Dendritic cell treated with granulocyte-macrophage colony-stimulating factor and Interleukin-4, amounts not matched to agents 40 ng/mL and 50 ng/mL, for 4 days (primary cell): ENCODE measurements at regions not wholly inside any gene's neighbourhood (a gene's known extent, or its start where the extent isn't known, plus 50 kb on each side); places are given as distances from the start of the nearest gene placed in this dataset.

Experiments
- H3K27ac Mint-ChIP-seq: one replicate; pipeline ENCODE4 v1.8.0; 2022; ENCODE audit warnings: mild to moderate bottlenecking, mixed read lengths
- H3K27me3 Mint-ChIP-seq: one replicate; pipeline ENCODE4 v1.8.0; 2022; ENCODE audit warnings: mild to moderate bottlenecking, mixed read lengths
- H3K36me3 Mint-ChIP-seq: one replicate; pipeline ENCODE4 v1.8.0; 2022; ENCODE audit warnings: low read depth, mixed read lengths
- H3K4me1 Mint-ChIP-seq: one replicate; pipeline ENCODE4 v1.8.0; 2022; ENCODE audit warnings: low read depth, mixed read lengths
- H3K4me3 Mint-ChIP-seq: one replicate; pipeline ENCODE4 v1.8.0; 2022; ENCODE audit warnings: mild to moderate bottlenecking, moderate library complexity, mixed read lengths
- H3K9me3 Mint-ChIP-seq: one replicate; pipeline ENCODE4 v1.8.0; 2022; ENCODE audit warnings: mixed read lengths
- intact Hi-C: fragments of 100-400 bp; cut with micrococcal nuclease; formaldehyde crosslinking; loops from one replicate; pipeline ENCODE4 v1.15.0; 2022

DNA sequence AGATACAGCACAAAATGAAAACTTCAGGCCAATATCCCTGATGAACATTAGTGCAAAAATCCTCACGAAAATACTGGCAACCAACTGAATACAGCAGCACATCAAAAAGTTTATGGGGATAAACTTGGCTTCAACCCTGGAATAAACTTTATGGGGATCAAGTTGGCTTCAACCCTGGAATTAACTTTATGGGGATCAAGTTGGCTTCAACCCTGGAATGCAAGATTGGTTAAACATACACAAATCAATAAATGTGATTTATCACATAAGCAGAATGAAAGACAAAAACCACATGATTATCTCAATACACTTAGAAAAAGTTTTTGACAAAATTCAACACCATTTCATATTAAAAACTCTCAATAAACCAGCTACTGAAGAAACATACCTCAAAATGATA lies 213.7 kb upstream of the DMRTA1 start:
- H3K4me3 Mint-ChIP-seq = no peak overlapping the region
- H3K4me1 Mint-ChIP-seq = no peaks in the 10 kb centered on the region
- no peak overlapping the region for H3K27ac Mint-ChIP-seq
- peaks cover 21% of the 10 kb centered on the region for H3K9me3 Mint-ChIP-seq
- intact Hi-C loops = no loop called here
- H3K27me3 Mint-ChIP-seq = peaks cover 41% of the 10 kb centered on the region
- no peaks in the 10 kb centered on the region for H3K36me3 Mint-ChIP-seq

DNA sequence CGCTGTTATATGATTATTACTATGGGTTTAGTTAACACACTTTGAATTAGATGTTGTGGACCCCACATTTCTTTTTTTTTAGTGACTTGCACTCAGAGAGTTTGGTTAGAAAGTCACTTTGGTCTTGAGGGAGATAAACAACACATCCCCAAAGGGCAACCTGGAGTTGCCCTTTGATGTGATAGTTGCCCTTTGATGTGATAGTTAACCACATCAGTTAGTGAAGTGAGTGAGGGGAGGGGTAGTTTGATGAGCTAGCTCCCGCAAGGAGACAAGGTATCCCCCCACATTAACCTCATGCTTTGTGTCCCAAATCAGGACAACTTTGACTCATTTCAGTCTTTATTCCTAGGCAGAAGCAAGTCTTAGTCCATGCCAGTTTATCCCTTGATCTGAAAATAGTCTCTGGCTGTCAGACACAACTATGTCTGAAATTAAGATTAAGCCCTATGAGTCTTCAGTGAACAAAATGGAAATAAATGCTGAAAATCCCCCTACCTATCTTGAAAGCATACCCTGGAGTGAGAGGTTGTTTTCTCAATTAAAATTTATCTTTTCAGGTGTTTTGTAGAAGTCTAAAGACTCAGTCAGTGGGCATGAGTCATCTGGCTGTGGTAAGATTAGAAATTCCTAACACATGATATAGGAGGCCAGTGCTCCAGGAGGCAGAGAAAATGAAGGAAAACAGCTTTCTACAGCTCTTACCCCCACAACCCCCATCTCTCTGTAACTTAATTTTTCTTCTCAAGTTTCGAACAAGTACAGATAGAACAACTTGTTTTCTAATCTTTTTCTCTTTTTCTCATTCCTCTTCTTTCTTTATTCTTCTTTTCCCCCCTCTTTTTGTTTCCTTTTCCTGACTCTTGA lies 208.9 kb upstream of the DMRTA1 start:
- peaks cover 29% of the 10 kb centered on the region for H3K4me1 Mint-ChIP-seq
- H3K27me3 Mint-ChIP-seq = peaks cover 24% of the 10 kb centered on the region
- H3K27ac Mint-ChIP-seq = no peak overlapping the region
- intact Hi-C loops = loop anchor here (2.0 kb wide), 1 partner anchor 425 kb away; no protein-coding TSS in a partner anchor
- H3K4me3 Mint-ChIP-seq = no peak overlapping the region
- no peaks in the 10 kb centered on the region for H3K9me3 Mint-ChIP-seq
- H3K36me3 Mint-ChIP-seq = no peaks in the 10 kb centered on the region

DNA sequence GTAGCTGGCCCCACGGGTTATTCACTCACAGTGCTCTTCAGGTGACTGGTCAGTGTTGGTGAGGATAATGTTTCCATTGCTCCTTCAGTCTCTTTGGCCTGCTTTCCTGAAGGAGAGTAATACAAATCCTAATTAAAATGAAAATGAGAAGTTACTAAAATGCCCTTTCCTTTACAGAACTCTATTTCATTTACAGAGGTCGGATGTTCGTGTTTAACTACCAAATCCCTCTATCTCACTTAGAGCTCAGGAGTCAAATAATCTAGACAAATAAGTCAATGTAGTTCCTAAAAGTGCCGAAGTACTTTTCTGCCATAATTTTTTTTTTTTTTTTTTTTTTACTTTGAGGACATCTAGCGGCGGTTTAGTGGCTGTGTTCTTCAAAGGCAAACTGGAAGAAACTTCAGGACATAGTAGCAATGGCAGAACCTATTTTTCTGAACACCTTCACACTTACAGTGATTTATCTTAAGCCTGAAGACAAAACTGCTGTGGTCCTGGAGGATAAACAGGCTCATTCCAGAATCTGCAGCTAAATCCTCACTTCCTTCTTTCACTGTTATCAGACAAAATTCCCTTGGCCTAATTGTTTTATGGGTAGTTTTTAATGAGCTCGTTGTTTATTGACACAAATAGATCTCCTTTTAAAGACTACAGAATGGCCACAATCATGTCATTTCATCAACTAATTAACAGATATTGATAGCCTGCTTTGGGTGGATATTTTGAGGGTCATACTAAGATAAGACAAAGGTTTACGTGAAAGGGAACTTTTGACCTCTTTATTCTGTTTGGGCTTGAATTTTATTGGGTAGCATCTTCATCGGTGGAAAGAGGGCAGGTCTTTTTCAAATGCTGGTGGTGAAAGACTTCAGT lies 207.6 kb upstream of the DMRTA1 start:
- H3K4me1 Mint-ChIP-seq = peaks cover 29% of the 10 kb centered on the region
- intact Hi-C loops = loop anchor here (2.0 kb wide), 1 partner anchor 426 kb away; no protein-coding TSS in a partner anchor
- peaks cover 13% of the 10 kb centered on the region for H3K27me3 Mint-ChIP-seq
- no peaks in the 10 kb centered on the region for H3K9me3 Mint-ChIP-seq
- no peaks in the 10 kb centered on the region for H3K36me3 Mint-ChIP-seq
- H3K4me3 Mint-ChIP-seq = no peak overlapping the region
- no peak overlapping the region for H3K27ac Mint-ChIP-seq

DNA sequence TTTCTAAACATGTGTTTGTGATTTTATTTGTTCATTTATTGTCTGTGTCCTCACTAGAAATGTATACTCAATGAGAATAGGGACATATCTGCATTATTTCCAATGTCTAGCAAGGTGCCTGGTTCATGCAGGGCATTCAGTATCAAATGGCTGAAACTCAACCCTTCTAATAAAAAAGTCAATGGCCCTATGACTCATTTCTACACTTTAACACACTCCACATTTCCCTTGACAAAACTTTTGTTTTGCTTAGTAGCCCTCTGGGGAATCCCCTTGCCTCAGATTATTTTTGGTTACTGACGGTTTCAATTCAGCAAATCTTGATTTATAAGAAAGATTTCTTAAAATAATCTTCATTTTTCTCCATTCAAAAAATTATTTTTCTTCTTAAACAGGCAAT lies 206.0 kb upstream of the DMRTA1 start:
- H3K27ac Mint-ChIP-seq = peak overlapping the region; percentile 17
- peaks cover 5% of the 10 kb centered on the region for H3K27me3 Mint-ChIP-seq
- intact Hi-C loops = loop anchor here (10.0 kb wide), 1 partner anchor 236 kb away; the partner anchor contains the start of gene CDKN2B
- H3K4me1 Mint-ChIP-seq = peaks cover 29% of the 10 kb centered on the region
- H3K4me3 Mint-ChIP-seq = no peak overlapping the region
- H3K36me3 Mint-ChIP-seq = no peaks in the 10 kb centered on the region
- H3K9me3 Mint-ChIP-seq = no peaks in the 10 kb centered on the region

DNA sequence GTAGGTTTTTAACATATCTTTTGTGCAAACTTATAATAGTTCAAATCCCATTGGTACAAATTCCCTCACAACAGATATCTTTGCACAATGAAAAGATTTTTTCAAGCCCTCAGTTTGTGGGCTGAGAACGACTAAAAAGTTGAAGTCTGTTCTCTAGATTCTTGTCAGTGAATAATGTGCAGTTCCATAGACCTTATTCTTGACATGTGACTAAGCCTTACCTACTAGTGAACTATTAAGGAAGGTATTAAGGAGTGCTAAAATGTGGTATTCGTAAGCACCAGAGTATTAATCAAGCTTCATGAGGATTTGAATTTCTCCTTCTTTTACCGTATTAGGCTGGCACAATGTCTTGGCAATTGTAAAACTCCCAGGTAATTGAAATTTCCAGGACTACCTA lies 205.6 kb upstream of the DMRTA1 start:
- peaks cover 5% of the 10 kb centered on the region for H3K27me3 Mint-ChIP-seq
- H3K27ac Mint-ChIP-seq = no peak overlapping the region
- H3K4me1 Mint-ChIP-seq = peaks cover 29% of the 10 kb centered on the region
- no peak overlapping the region for H3K4me3 Mint-ChIP-seq
- intact Hi-C loops = loop anchor here (10.0 kb wide), 1 partner anchor 236 kb away; the partner anchor contains the start of gene CDKN2B
- H3K9me3 Mint-ChIP-seq = no peaks in the 10 kb centered on the region
- no peaks in the 10 kb centered on the region for H3K36me3 Mint-ChIP-seq

DNA sequence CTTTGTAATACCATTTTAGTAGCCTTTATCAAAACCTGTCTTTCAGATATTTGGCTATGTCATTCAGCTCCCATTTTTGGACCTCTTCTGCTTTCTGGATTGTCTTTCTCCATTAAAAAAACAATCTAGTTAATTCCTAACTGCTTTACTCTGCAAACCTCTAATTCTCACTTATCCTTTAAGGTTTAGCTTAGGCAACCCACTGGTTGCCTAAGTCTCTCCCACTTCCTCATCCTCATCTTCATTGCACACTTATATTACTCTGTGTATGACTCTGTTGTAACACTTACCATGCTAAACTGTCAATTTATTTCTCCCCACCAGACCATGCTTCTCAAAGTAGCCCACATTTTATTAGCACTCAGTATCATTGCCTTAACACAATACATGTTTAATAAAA lies 205.0 kb upstream of the DMRTA1 start:
- no peak overlapping the region for H3K27ac Mint-ChIP-seq

DNA sequence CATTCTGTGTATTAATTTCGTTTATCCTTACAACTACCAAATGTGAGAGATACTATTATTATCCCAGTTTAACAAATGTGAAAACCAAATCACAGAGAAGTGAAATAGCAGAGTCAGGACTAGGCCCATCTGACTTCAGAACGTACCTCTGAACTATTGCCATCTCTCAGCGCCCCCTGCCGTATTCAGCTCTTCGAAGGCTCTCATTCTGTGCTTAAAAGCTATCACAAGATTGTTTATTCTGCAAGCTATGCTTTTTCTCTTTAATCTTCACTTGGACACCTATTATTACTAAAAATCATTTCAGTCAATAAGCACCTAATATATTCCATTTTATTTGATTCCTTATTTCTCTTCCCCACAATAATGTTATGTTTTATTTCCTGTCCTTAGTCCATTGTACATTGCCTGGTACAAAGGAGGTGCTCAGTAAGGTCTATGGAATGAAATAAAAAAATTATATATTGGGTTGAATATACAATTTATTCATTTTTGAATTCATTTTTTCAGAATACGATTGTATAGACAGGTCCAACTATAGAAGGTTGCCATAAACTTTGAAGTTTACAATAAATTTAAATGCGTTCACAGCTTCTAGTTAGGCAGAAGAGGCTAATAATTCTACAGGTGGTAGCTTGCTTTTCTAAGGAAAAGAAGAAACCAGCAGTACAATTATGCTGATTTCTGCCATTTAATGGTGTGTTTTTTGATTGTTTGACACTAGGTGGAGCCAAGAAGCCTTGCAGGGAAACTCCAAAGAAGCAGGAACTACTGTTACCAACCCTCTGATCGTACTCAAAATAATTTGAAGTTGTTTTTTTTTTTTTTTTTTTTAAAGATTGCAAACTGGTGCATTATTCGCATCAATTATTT lies 202.2 kb upstream of the DMRTA1 start:
- Mint-ChIP-seq H3K4me3 (no peak overlapping the region), H3K27ac (no peak overlapping the region), H3K4me1 (peaks cover 23% of the 10 kb centered on the region), H3K27me3 (peaks cover 25% of the 10 kb centered on the region), H3K36me3 (no peaks in the 10 kb centered on the region), H3K9me3 (no peaks in the 10 kb centered on the region)
- intact Hi-C loops = loop anchor here (1.0 to 10.0 kb wide), 2 partner anchors 208 to 240 kb away; partner anchors contain the start of gene CDKN2B

More for the DNA sequence above, 205.0 kb upstream of the DMRTA1 start:
- intact Hi-C loops = loop anchor here (10.0 kb wide), 1 partner anchor 237 kb away; the partner anchor contains the start of gene CDKN2B
- H3K36me3 Mint-ChIP-seq = no peaks in the 10 kb centered on the region
- no peaks in the 10 kb centered on the region for H3K9me3 Mint-ChIP-seq
- H3K27me3 Mint-ChIP-seq = peaks cover 5% of the 10 kb centered on the region
- no peak overlapping the region for H3K4me3 Mint-ChIP-seq
- peaks cover 29% of the 10 kb centered on the region for H3K4me1 Mint-ChIP-seq

DNA sequence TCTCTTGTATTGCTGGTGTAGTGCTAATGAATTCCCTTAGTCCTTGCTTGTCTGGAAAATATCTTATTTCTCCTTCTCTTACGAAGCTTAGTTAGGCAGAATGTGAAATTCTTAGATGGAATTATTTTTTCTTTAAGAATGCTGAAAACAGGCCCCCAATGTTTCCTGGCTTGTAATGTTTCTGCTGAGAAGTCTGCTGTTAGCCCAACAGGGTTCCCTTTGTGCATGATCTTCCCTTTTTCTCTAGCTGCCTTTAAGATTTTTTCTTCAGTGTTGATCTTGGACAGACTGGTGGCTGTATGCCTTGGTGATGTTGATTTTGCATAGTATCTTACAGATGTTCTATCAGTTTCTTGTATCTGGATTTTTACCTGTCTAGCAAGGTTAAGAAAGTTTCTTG lies 191.3 kb upstream of the DMRTA1 start:
- Mint-ChIP-seq H3K36me3 (no peaks in the 10 kb centered on the region), H3K4me3 (no peak overlapping the region), H3K4me1 (no peaks in the 10 kb centered on the region), H3K9me3 (peaks cover 35% of the 10 kb centered on the region), H3K27ac (no peak overlapping the region), H3K27me3 (peaks cover 15% of the 10 kb centered on the region)
- intact Hi-C loops = no loop called here

DNA sequence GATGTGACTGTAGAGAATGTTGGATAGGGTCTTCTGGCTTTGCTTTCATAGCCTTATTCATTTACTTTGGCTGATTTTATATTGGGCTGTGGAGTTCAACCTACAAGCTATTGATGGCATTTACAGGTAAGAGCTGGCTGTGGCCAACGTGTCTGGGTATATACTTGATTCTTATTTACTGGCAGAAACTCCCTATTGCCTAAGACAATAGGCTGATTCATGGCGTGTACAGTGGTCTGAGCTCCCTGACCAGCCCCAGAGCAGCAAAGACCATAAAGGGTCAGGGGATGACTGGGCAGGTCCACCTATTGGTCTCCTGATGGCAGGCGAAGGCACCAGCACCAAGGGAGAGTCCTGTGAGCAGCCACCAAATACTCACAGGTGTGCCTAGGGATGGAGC lies 190.2 kb upstream of the DMRTA1 start:
- Mint-ChIP-seq H3K27me3 (peaks cover 15% of the 10 kb centered on the region), H3K36me3 (no peaks in the 10 kb centered on the region), H3K9me3 (peaks cover 25% of the 10 kb centered on the region), H3K27ac (no peak overlapping the region), H3K4me1 (no peaks in the 10 kb centered on the region), H3K4me3 (no peak overlapping the region)
- intact Hi-C loops = no loop called here

DNA sequence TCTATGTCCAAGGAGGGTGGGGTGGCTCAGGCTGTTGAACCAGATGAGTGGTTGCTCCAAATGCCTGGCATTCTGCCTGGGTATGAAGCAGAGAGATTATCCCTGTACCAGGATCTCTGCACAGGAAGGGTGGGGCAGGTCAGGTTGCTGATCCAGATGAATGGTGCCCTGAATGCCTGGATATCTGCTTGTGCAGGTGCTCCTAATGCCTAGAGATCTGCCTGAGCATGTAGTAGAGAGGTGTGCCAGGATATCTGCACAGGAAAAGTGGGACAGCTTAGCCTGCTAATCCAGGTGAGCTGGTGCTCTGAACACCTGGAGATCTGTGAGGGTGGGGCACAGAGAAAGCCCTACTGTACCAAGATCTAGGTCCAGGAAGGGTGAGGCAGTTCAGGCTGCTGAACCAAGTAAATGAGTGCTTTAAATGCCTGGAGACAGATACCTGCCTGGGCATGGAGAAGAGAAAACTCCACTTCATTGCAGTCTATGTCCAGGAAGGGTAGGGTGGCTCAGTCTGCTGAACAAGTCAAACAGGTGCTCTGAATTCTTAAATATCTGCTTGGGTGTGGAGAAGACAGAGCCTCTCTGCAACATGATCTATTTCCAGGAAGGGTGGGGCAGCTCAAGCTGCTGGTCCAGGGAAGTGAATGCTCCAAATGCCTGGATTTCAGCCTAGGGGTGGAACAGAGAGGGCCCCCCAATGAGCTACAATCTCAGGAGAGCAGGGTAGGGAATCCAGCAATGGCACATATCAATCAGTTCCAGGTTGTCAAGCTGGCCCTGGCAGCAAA lies 189.4 kb upstream of the DMRTA1 start:
- intact Hi-C loops = no loop called here
- Mint-ChIP-seq H3K4me3 (no peak overlapping the region), H3K27ac (no peak overlapping the region), H3K4me1 (no peaks in the 10 kb centered on the region), H3K9me3 (peaks cover 16% of the 10 kb centered on the region), H3K27me3 (peaks cover 10% of the 10 kb centered on the region), H3K36me3 (no peaks in the 10 kb centered on the region)

DNA sequence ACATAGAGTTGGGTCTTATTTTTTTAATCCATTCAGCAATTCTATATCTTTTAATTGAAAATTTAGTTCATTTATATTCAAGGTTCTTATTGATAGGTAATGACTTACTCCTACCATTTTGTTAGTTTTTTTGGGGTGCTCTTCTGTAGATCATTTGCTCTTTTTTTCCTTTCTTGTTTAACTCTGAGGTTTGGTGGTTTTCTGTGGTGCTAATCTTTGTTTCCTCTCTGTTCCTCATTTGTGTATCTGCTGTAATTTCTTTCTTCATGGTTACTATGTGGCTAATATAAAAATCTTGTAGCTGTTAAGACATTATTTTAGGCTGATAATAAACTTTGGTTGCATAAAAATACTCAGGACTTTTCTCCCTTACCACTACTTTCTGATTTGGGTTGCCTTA lies 181.6 kb upstream of the DMRTA1 start:
- no peaks in the 10 kb centered on the region for H3K27me3 Mint-ChIP-seq
- peaks cover 22% of the 10 kb centered on the region for H3K9me3 Mint-ChIP-seq
- no peaks in the 10 kb centered on the region for H3K36me3 Mint-ChIP-seq
- no peaks in the 10 kb centered on the region for H3K4me1 Mint-ChIP-seq
- no peak overlapping the region for H3K4me3 Mint-ChIP-seq
- intact Hi-C loops = no loop called here
- no peak overlapping the region for H3K27ac Mint-ChIP-seq

DNA sequence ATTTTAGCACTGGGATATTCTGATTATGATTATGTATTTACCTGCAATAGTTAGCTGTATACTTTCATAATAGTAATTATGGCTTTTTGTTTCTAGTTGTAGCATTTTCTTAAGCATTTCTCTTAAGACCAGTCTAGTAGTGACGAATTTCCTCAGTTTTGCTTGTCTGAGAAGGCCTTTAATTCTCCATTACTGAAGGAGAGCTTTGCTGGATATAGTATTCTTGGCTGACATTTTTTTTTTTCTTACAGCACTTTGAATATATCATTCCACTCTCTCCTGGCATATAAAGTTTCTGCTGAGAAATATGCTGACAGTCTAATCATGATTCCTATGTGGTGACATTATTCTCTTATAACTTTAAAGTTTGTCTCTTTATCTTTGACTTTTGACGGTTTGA lies 181.1 kb upstream of the DMRTA1 start:
- Mint-ChIP-seq H3K27me3 (no peaks in the 10 kb centered on the region), H3K9me3 (peaks cover 22% of the 10 kb centered on the region), H3K4me3 (no peak overlapping the region), H3K27ac (no peak overlapping the region), H3K36me3 (no peaks in the 10 kb centered on the region), H3K4me1 (no peaks in the 10 kb centered on the region)
- intact Hi-C loops = no loop called here

DNA sequence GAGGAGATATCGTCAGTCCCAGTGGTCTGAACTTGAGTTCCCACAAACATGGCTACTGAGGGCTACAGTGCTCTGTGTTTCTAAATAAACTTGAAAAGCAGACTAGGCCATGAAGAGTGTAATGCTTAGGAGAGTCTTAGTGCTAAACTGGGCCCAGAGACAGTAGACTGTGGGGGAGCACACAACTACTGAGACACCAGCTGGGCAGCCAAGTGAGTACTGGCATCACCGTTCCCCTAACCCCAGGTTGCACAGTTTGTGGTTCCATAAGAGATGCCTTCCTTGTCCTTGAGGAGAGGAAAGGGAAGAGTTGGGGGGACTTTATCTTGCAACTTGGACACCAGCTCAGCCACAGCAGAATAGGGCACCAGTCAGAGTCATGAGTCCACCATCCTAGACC lies 172.1 kb upstream of the DMRTA1 start:
- Mint-ChIP-seq H3K4me3 (no peak overlapping the region), H3K27me3 (no peaks in the 10 kb centered on the region), H3K27ac (no peak overlapping the region), H3K9me3 (no peaks in the 10 kb centered on the region), H3K4me1 (no peaks in the 10 kb centered on the region), H3K36me3 (no peaks in the 10 kb centered on the region)
- intact Hi-C loops = no loop called here
